Stomach (tissue), 4 donors: ENCODE measurements at regions not wholly inside any gene's neighbourhood (a gene's known extent, or its start where the extent isn't known, plus 50 kb on each side); places are given as distances from the start of the nearest gene placed in this dataset.

Experiments used
- CTCF ChIP-seq, 7 experiments: fragments of 450-650 bp in 4 of 7; fragments of 200-600 bp in 3 of 7; sonication (generic) in 3 of 7; IDR thresholded peaks; one replicate each; pipeline ENCODE4 v1.5.1; 2016 to 2019; ENCODE audit warnings: antibody characterized with exemption in 7 of 7, control low read depth in 2 of 7, mild to moderate bottlenecking in 1 of 7
- EP300 ChIP-seq: sonication (generic); formaldehyde crosslinking; IDR thresholded peaks from one replicate; pipeline ENCODE4 v1.6.1; 2017; ENCODE audit warnings: antibody characterized with exemption
- POLR2A ChIP-seq, 4 donors: fragments of 450-650 bp; IDR thresholded peaks; one replicate each; pipeline ENCODE4 v1.6.1; 2016; ENCODE audit warnings: antibody characterized with exemption in 4 of 4, control low read depth in 2 of 4, mild to moderate bottlenecking in 1 of 4, moderate library complexity in 1 of 4

- TF ChIP-seq CTCF (IDR thresholded peaks at IDR 0.05) (no peak), EP300 (no peak), POLR2A (IDR thresholded peaks at IDR 0.05) (no peak)
These were observed 125.5 kb upstream of the HAND1 start for GRCh38 chr5:154603485-154603884.
